ENCODE measurements at regions not wholly inside any gene's neighbourhood (a gene's known extent, or its start where the extent isn't known, plus 50 kb on each side); places are given as distances from the start of the nearest gene placed in this dataset.

DNA sequence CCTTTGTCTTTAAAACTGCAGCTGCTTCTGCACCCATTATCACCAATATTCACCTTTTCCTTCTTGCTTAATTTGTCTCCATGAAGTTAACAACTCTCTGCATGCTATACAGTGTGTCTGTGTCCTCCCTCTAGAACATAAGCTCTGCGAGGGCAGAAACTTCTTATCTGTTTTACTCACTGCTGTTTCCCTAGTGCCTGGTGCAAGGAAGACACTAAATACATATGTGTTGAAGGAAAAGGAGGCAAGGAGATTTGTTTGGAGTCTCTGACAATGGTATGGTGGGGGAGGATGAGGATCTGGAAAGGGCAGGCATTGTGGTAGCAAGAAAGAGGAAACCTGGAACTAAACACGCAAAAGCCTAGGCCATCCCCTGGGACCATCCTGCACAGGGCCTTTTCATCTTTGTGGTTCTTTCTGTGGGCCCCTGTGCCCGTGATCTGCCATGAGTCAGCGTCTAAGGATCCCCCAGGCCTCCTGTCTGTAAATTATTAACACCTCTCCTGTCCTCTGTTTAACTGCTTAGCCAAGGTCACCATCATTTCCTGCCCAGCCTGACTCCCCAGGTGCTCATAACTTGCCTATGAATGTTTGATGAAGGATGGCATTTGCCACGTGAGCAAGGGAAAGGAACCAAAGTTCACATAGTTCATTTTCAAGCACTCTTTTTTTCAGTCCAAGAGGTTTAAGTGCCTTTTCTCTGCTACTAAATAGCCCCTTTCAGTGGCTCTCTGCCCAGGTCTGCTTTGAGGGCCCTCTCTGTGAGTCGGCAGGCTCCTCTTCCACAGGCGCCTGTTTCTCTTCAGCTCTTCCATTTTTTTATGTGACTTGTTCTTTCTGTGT lies 131.1 kb downstream of the RASSF10 start (continued):
- TF ChIP-seq RCOR2 (CRISPR knock-in tag; IDR thresholded peaks at IDR 0.05), result peak; percentile 88
- no peak for TF ChIP-seq GLMP (CRISPR knock-in tag; IDR thresholded peaks at IDR 0.05; ENCODE audit: borderline replicate concordance)
- no peak for TF ChIP-seq ARHGAP35 (CRISPR knock-in tag; IDR thresholded peaks at IDR 0.05; ENCODE audit: borderline replicate concordance)
- no peak for TF ChIP-seq U2AF2 (IDR thresholded peaks at IDR 0.05; ENCODE audit: low read depth, low read length)
- no peak for TF ChIP-seq ATRX (CRISPR knock-in tag; IDR thresholded peaks at IDR 0.05; ENCODE audit: borderline replicate concordance)
- TF ChIP-seq ZNF605 (CRISPR knock-in tag; IDR thresholded peaks at IDR 0.05), result peak; percentile 96
- no peak for TF ChIP-seq SYNCRIP (IDR thresholded peaks at IDR 0.05; ENCODE audit: insufficient read depth, low read depth, low read length)
- TF ChIP-seq ZGPAT (CRISPR knock-in tag; IDR thresholded peaks at IDR 0.05), result peak; percentile 95
- TF ChIP-seq IRF1 (CRISPR knock-in tag; IDR thresholded peaks at IDR 0.05; ENCODE audit: low read depth), result no peak
- TF ChIP-seq SAP130 (CRISPR knock-in tag; IDR thresholded peaks at IDR 0.05; ENCODE audit: low read depth), result peak; percentile 93
- TF ChIP-seq IRF9 (CRISPR knock-in tag; IDR thresholded peaks at IDR 0.05; ENCODE audit: borderline replicate concordance), result peak; percentile 48; the same call in 1 of the 2 replicates
- TF ChIP-seq DMTF1 (CRISPR knock-in tag; IDR thresholded peaks at IDR 0.05), result no peak; the same call in 1 of the 2 replicates
- TF ChIP-seq ZBTB42 (CRISPR knock-in tag; IDR thresholded peaks at IDR 0.05), result no peak
- 0 out of 2 replicates have a peak, but pooled peaks have one; percentile 29 for TF ChIP-seq ZFP1 (CRISPR knock-in tag; IDR thresholded peaks at IDR 0.05)
- TF ChIP-seq ELF3 (CRISPR knock-in tag; IDR thresholded peaks at IDR 0.05), result peak; percentile 96
- peak; percentile 59; the same call in 1 of the 2 replicates for TF ChIP-seq ZBTB33 (CRISPR knock-in tag; IDR thresholded peaks at IDR 0.05)
- no peak for TF ChIP-seq ETV6 (CRISPR knock-in tag; conservative IDR thresholded peaks at IDR 0.05)
- TF ChIP-seq BRF2 (CRISPR knock-in tag; IDR thresholded peaks at IDR 0.05), result no peak
- TF ChIP-seq ZNF564 (CRISPR knock-in tag; IDR thresholded peaks at IDR 0.05), result no peak

All from HepG2 (cell line).